BE2C (cell line): ENCODE measurements at regions not wholly inside any gene's neighbourhood (a gene's known extent, or its start where the extent isn't known, plus 50 kb on each side); places are given as distances from the start of the nearest gene placed in this dataset.

Experiments used
- DNase-seq: peaks from one replicate; pipeline ENCODE4 v3.0.0-alpha.2; 2020
- H3K27me3 ChIP-seq: fragments of 250-450 bp; sonication (Bioruptor Pico); 2 replicates; pipeline ENCODE4 v1.5.1; 2020; ENCODE audit warnings: mild to moderate bottlenecking
- H3K36me3 ChIP-seq: fragments of 250-450 bp; sonication (Bioruptor Pico); 2 replicates; pipeline ENCODE4 v1.5.1; 2020; ENCODE audit warnings: mild to moderate bottlenecking
- H3K4me1 ChIP-seq: fragments of 250-450 bp; sonication (Bioruptor Pico); 2 replicates; pipeline ENCODE4 v1.5.1; 2020
- H3K4me3 ChIP-seq: 2 replicates; pipeline ENCODE4 v1.5.1; 2011; ENCODE audit warnings: low read depth, low read length
- H3K9me3 ChIP-seq: fragments of 250-450 bp; sonication (Bioruptor Pico); 2 replicates; pipeline ENCODE4 v1.5.1; 2020
- CTCF ChIP-seq: IDR thresholded peaks from 2 replicates; pipeline ENCODE4 v1.5.1; 2012; ENCODE audit warnings: mild to moderate bottlenecking, low read depth, low read length

DNA sequence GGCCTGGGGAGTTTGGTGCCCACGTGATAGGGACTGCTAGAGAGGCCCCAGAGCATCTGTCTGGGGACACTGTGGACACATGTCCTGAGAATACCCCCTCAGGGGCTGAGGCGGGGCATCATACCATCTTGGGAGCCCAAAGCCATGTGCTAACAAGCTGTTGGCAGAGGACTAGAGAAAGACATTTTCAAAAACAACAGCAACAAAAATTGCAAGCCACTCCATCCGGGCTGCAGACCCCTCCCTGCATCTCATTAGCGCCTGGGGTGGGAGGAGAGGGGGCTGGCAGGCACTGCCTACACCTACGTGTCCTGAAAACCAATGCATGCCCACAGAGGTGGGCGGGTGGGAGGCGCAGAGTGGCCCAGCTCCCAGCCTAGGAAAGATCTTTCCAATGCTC is 507.4 kb upstream of the PODXL start:
- Histone ChIP-seq H3K4me1 (peaks cover 15% of the 10 kb centered on the region), H3K27me3 (no peaks in the 10 kb centered on the region), H3K9me3 (no peaks in the 10 kb centered on the region), H3K4me3 (no peak overlapping the region), H3K36me3 (no peaks in the 10 kb centered on the region)
- no peak for TF ChIP-seq CTCF
- no peak for DNase-seq

- TF ChIP-seq CTCF: no peak
Measured at GRCh38 chr7:132061937-132062336, 505.5 kb upstream of the PODXL start.

GRCh38 chr7:132059141-132059540 is 502.7 kb upstream of the PODXL start:
- H3K4me3 ChIP-seq: no peak overlapping the region
- H3K4me1 ChIP-seq: no peaks in the 10 kb centered on the region
- DNase-seq: no peak
- H3K27me3 ChIP-seq: no peaks in the 10 kb centered on the region
- no peak for TF ChIP-seq CTCF
- no peaks in the 10 kb centered on the region for H3K9me3 ChIP-seq
- H3K36me3 ChIP-seq: no peaks in the 10 kb centered on the region

More at GRCh38 chr7:132061937-132062336, 505.5 kb upstream of the PODXL start:
- Histone ChIP-seq H3K36me3 (no peaks in the 10 kb centered on the region), H3K4me1 (peaks cover 12% of the 10 kb centered on the region), H3K4me3 (no peak overlapping the region), H3K27me3 (no peaks in the 10 kb centered on the region), H3K9me3 (no peaks in the 10 kb centered on the region)
- no peak for DNase-seq

DNA sequence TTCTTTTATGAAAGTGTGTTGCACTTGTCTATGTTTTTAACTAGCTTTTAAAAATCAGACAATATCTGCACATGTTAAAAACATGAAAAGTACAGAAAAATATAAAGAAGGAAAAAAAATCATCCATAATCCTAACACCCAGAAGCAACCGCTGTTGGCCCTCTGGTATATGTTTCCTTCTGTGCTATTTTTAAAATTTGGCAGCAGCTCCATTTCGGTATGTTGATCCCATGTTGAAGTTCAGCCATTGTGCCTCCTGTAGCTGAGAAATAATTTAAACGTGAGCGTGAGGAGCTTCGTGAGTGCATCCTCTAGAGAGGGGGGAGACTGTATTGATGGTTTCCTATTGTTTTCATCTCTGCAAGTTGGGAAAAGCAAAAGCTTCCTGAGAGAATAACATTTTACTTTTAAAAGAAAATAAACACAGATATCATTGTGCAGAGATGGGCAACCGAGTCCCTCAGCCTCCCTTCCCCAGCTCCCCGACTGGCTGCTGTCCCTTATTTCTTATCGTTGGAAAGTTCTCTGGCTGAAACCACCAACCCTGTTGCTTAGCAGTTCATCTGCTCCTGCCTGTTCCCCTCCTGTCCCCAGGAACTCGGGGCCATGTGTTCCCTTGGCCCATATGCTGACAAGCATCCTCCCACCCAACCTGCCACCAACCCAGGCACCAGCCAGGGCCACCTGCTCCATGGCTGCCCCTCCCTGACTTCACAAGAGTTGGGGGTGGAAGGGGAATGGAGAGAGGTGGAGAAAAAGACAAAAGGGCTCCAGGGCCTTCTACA is 499.1 kb upstream of the PODXL start:
- H3K36me3 ChIP-seq: no peaks in the 10 kb centered on the region
- no peak for DNase-seq
- peaks cover 6% of the 10 kb centered on the region; the same call in 1 of the 2 replicates for H3K4me1 ChIP-seq
- H3K9me3 ChIP-seq: no peaks in the 10 kb centered on the region
- H3K4me3 ChIP-seq: no peak overlapping the region
- no peak for TF ChIP-seq CTCF
- H3K27me3 ChIP-seq: no peaks in the 10 kb centered on the region

- Histone ChIP-seq H3K4me3 (no peak overlapping the region), H3K27me3 (no peaks in the 10 kb centered on the region), H3K36me3 (no peaks in the 10 kb centered on the region), H3K9me3 (no peaks in the 10 kb centered on the region), H3K4me1 (peaks cover 6% of the 10 kb centered on the region; the same call in 1 of the 2 replicates)
- TF ChIP-seq CTCF: no peak
- no peak for DNase-seq
Measured at GRCh38 chr7:132053871-132054270, 497.4 kb upstream of the PODXL start.

DNA sequence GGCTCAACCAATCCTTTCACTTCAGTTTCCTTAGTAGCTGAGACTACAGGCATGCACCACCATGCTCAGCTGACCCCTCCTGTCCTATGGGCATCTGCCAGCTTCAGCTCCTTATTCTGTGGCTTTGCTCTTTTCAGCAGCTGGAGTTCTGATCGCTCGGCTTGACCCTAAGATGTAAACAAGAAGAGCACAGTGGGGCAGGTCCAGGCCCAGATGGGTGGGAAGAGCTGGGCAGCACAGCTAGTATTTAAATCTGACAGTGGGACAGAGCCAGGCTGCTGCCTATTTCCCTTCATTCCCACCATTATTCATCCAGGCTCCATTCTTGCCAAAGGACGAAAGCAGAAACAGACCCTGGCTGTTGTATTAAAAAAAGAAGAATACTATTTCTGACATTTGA is 494.9 kb upstream of the PODXL start:
- no peak for TF ChIP-seq CTCF
- Histone ChIP-seq H3K36me3 (no peaks in the 10 kb centered on the region), H3K9me3 (no peaks in the 10 kb centered on the region), H3K4me3 (no peak overlapping the region), H3K27me3 (no peaks in the 10 kb centered on the region), H3K4me1 (peaks cover 21% of the 10 kb centered on the region)
- DNase-seq: no peak
